Neural progenitor cell (in vitro differentiated cells): ENCODE measurements at regions not wholly inside any gene's neighbourhood (a gene's known extent, or its start where the extent isn't known, plus 50 kb on each side); places are given as distances from the start of the nearest gene placed in this dataset.

Experiments
- CTCF ChIP-seq: fragments of 200-600 bp; sonication (generic); IDR thresholded peaks from 2 replicates; pipeline ENCODE4 v1.5.1; 2017; ENCODE audit warnings: antibody characterized with exemption, mild to moderate bottlenecking
- EZH2 ChIP-seq: fragments of 200-600 bp; sonication (generic); IDR thresholded peaks from 2 replicates; pipeline ENCODE4 v1.6.1; 2017; ENCODE audit warnings: antibody characterized with exemption, mild to moderate bottlenecking, moderate library complexity
- EZH2phosphoT487 ChIP-seq: fragments of 200-600 bp; sonication (generic); IDR thresholded peaks from 2 replicates; pipeline ENCODE4 v1.6.1; 2017; ENCODE audit warnings: antibody characterized with exemption

GRCh38 chr5:74971947-74972460 lies 80.4 kb downstream of the GCNT4 start:
- TF ChIP-seq CTCF (no peak), EZH2 (no peak), EZH2phosphoT487 (no peak)
